ENCODE measurements at regions not wholly inside any gene's neighbourhood (a gene's known extent, or its start where the extent isn't known, plus 50 kb on each side); places are given as distances from the start of the nearest gene placed in this dataset.
"Not testable (repeated sequence)": the region's sequence is repeated elsewhere in the genome, so short reads cannot be mapped to it uniquely, and the experiment has no call there.

DNA sequence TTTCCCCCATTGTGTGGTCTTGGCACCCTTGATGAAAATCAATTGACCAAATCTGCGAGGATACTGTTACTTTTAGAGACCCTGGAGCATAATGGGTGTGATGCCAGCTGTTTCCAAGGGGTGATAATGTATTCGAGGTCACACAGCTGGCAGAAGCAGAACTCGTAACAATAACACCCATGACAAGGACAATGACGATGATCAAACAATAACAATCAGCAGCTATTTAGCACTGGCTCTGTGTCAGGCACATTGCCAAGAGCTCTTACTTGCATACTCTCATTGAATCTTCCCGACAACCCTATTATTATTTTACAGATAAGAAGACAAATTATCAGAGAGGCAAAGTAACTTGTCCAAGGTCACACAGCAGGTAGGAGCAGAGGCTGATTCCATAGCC is 223.7 kb upstream of the MSX2 start:
- no peak for DNase-seq

DNA sequence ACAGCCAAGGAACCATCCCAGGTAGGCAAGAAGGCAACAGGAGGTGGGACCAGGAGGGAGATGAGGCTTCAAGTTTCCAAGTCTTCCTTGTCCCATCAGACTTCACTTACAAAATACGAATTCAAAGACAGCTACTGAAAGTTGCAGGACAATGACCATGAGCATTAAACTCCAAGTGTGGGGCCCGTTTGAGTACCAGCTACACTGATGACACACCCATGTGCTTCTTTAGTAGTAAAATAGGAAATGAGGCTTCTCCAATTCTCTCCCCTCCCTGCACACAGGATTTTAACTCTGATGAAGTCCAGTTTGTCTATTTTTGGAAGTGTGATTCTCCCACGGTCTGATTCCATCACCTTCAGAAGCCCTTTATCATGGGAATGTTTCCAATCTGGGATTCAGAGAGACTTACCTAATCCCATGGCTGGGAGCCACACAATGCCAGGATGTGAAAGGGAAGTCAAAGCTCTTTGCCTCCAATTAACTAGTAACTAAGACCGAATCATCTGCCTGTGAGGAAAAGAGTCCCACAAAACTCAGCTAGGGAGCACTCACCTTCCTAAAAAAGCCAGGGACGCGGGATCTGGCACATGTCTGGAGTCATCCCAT is 222.8 kb upstream of the MSX2 start:
- no peak for DNase-seq

DNA sequence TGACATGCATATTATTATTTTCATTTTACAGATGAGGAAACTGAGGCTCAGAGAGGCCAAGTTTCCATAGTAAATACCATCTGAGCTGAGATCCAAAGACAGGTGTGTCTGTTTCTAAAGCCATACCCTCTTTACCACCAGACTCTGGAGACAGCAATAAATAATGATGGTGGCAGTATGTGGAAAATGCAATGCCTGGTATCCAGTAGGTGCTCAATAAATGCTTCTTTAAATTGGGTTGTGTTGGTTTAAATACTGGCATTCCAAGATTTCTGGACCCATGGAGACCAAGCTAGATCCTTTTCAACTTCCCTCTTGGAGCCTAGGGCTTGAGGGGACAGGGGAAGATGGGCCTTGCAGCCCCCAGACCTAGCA is 221.3 kb upstream of the MSX2 start:
- no peak for DNase-seq

DNA sequence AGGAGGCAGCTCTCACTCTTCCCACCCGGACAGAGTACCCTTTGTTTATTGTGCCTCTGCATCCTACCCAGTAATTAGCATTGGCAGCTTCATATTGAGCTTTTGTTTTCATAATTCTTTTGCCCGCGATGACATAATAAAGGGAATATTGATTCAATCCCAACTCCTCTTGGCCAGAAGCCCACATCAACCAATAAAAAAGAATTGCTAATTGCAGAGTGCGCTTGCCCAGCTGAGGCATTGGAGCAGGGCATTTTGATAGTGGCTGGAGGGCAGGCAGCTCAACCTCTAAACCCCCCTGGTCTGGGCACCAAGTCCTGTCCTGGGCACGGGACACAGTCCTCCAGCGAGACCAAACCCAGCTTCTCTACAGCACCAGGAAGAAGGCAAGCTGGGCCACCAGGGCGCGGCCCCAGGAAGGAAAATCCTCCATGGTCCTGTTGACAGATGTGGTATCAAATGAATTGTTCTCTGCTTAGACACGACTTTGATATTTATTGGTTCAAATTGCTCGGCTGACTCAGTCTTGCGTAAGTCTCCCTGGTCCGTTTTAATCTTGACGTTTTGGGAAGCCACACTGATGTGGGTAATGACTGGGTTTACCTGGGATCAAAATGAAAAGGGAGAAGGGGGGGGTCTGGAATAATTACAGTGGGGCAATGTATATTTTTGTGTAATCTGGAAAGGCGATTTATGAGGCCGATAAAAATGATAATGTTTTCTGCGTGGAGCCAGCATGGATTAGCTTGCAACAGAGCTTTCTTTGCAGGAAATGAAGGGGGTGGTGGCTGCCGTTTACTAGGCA is 220.7 kb upstream of the MSX2 start:
- no peak for DNase-seq

DNA sequence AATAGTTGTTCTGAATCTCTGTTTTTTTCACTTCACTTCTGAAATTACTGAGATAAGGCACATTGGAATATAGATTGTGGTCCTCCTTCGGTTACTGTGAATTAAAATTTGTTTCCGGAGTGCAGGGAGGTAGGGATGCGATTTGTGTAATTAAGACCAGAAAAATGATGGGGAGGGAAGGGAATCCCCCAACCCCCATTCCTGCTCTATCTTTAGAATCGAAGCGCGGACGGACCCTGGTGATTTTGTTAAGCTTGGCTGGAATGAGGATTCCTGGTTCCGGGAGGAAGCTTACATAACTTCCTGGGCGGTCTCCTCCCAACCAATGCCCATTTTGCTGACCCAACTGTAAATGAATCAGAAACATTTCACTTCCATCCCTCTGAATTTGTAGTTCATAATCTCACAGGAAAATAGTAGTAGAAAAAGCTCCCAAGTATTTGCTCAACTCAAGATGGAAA is 220.1 kb upstream of the MSX2 start:
- no peak for DNase-seq

DNA sequence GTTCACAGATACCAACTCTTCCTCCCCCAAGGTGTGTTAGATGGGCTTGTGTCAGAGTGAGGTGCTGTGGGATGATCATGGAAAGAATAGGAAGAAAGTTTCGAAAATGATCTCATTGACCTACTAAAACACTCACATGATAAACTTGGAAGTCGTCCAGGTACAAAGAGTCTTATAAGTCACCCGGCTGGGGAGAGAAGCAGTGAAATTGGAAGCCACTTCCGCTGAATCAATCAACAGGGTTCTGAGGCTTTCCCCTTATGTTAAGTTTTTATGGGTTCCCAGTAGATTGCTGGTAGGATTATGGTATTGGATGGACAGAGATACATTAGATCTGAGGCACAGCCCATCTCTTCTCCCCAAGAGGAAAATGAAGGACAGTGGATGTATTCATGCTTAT is 218.8 kb upstream of the MSX2 start:
- DNase-seq: no peak

DNA sequence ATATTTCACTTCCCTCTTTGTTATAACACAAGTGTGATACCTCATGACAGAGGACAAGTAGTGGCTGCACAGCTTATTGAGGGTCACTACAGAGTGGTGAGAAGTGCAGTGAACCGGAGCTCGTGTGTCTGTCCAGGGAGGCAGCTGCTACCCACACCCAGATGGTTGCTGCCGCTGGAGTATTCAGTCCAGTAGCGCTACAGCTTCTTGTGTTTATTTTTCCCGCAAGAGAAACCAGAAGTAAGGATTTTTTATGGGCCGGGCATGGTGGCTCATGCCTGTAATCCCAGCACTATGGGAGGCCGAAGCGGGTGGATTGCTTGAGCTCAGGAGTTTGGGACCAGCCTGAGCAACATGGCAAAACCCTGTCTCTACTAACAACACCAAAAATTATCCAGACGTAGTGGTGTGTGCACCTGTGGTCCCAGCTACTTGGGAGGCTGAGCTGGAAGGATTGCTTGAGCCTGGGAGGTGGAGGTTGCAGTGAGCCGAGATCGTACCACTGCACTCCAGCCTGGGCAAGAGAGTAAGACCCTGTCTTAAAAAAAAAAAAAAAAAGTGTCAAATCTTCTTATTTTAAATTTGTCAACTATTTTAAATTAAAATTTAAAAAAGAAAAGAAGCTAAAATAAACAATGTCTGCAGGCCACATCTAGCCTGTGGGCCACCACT is 213.5 kb upstream of the MSX2 start:
- DNase-seq: not testable (repeated sequence)

DNA sequence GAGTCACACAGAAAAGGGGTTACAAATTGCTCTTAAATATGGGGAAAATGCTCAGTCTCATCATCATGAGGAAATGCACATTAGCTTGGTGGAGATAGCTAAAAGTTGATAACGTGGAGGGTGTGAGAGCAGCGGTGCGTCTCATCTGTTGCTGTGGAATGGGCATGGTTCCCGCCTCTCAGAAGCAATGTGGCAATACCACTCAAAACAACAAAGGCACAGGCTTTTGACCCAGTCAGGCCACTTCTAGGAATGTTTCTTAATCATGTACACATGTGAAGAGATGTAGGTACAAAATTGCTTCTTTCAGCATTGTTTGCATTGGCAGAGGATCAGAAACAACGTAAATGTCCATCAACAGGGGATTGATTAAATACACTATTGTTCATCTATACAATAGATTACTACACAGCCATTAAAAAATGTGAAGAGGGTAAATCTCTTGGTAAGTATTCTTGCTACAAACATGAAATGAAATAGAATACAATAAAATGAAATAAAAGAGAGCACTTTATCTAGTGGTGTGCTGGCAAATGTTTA is 212.6 kb upstream of the MSX2 start:
- DNase-seq: no peak

DNA sequence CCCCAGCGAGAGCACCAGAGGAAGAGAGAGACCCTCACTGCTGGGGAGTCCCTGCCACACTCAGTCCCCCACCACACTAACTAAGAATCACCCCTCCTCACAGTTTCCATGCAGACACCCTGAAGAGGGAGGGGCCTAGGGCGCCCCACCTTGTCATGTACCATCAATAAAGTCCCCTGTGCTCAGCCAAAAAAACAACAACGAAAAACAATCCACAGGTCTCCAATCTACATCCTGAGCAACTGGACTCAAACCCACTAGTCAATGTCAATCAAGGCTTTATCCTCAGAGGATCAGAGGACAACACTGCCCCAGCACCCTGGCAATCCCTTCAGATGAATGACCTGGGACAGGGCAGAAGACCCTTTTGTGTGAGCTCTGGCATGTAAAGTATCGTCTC is 210.1 kb upstream of the MSX2 start:
- no peak for DNase-seq

DNA sequence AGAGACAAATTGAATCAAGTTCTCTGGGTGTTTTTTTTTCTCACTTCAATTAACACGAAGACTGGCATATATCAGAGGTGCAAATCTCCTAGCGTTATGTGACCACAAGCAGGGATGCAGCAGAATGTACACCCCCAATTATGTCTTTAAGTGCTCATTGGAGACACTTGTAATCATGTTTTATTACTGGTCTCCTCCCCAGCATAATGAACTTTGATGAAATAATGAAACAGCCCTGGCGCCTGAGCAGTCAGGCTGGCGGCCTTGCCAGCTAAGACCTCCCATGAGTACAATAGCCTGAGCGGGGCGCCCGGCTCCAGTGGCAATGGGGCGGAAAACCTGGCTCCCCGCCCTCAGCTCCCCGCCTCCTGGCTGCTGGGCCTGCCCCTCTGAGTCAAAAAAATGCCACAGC is 209.4 kb upstream of the MSX2 start:
- DNase-seq: no peak

DNA sequence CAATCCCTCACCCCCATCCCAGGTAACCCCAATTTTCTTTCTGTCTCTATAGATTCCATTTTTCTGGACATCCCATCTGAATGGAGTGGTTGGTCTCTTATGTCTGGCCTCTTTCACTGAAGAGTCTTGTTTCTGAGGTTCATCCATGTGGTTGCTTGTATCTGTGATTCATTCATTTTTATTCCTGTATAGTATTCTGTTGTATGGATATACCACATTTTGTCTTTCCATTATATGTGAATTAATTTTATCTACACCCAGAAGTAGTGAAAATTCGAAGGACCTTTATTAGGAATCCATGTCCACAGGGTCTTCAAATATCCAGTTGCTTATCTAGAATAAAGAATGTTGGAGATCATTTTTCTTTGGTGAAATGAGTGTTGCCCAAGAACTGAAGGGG is 207.6 kb upstream of the MSX2 start:
- no peak for DNase-seq

DNA sequence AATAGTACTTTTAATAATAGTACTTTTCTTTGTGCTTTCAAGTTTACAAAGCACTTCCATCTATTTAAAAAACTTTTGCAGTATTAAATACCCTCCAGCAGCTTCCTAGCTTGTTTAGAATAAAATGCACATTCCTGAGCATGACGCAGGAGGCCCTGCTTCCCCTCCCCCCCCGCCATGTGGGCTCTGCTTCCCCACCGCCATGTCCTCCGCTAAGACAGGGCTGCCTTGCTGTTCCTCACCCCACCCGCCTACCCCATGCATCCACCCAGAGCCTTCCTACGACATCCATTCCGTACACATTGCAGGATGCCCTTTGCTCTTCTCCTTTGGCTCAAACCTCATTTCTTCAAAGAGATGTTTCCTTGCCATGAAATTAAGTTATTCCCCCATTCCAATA is 205.9 kb upstream of the MSX2 start:
- DNase-seq: no peak

DNA sequence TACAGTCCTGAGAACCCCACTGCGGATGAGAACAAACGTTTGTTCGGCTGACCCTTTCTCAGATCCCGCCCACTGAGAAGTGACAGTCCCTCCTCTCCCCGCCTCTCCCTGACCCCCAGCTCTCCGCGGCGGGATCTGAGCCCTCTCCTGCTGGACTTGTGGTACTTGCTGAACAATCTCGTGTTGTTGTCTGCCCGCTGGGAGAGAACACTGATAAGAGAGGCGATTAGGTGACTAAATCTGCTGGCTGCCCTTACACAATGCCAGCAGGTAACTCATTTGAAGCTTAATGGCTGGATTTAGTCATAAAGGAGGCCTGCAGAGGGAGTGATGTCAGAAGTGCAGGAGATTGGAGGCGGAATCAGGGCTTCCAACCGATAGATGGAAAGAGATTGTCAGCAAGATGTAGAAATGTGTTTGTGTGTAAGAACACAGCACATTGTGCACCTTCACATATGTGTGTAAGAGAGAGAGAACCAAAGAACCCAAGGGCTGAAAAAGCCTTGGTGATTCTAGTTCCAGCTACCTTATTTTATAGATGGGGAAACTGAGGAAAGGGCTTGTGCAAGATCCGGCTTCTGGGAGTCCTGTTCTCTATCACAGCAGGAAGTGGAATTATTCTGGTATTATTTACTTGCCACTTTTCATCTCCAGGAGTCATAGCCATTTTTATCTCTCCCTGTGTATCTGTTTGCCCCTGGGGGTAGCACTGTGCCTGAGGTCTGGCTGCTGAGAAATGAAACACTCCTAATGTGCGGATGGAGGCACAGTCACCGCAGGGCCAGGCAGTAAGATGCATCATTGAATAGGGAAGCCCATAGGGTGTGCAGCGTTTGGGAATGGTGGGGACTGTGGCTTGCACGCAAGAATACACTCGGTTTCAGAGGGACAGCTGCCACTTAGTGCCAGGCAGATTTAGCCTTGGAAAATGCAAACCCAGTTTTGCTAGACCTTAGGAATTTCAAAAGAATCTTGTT is 203.7 kb upstream of the MSX2 start:
- DNase-seq: no peak

DNA sequence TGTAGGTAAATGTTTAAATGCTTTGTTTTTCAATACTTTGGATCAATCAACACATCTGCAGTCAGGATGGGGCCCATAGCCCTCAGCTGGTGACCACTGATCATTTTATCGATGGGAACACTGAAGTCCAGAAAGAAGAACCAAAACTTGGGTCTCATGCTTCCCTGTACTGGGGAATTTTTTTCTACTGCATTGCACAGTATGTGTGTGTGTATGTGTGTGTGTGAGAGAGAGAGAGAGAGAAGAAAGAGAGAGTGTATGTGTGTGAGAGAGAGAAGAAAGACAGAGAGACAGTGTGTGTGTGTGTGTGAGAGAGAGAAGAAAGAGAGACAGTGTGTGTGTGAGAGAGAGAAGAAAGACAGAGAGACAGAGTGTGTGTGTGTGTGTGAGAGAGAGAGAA is 202.9 kb upstream of the MSX2 start:
- no peak for DNase-seq

DNA sequence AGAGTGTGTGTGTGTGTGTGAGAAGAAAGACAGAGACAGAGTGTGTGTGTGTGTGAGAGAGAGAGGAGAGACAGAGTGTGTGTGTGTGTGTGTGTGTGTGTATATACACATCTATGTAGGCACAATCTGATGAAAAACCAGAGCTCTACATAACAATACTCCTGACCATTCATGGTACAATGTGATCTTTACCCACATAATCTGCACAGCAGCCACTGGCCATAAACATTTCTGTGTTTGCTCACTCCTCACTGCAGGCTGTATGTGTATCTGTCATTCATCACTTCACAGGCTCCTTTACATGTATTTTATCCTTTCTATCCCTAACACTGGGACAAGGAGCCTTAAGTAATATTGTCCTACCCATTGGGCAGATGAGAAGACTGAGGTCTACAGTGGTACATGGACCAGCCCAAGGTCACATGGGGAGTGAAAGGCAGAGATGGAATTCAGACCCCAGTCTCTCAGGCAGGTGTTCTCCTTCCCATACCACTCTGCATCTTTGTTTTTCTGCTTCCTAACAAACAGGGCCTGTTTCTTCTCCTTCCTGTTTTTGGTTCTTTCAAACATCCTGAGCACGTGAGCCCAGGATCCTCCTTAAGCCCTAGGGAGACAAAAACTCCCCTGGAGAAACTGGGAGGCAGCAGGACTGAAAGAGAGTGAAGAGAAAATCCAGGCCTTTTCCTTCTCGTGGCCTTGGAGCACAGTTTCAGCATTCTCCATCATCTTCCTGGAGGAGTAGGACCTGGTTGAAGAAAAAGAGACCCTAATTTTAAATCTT is 201.7 kb upstream of the MSX2 start:
- DNase-seq: no peak

DNA sequence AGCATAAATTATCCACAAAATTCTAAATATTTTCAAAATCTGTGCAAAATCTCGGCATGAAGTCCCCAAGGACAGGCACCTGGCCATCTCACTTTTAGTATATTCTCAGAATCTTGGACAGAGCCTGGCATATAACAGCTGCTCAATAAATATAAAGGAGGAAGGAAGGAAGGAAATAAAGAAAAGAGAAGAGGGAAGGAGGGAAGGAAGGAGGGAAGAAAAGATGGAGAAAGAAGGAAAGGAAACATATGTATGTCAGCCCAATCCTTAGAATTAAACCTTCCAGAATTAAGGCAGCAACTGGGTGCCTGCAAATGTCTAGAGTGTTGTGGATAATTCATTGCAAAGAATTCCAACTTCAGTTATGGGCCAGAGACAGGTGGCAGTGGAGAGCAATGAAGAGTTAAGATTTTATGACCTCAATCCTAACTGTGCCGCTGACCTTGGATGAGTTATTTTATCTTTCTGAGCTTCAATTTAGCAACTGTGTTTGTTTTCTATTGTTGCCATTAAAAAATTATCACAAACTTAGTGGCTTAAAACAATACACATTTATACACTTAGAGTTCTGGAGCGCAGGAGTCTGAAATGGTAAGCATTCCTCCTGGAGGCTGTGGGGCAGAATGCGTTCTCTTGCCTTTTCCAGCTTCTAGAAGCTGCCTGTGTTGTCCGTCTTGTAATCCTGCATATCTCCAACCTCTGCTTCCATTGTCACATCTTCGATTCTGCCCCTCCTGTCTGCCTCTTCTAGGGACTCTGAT is 200.9 kb upstream of the MSX2 start:
- DNase-seq: no peak

DNA sequence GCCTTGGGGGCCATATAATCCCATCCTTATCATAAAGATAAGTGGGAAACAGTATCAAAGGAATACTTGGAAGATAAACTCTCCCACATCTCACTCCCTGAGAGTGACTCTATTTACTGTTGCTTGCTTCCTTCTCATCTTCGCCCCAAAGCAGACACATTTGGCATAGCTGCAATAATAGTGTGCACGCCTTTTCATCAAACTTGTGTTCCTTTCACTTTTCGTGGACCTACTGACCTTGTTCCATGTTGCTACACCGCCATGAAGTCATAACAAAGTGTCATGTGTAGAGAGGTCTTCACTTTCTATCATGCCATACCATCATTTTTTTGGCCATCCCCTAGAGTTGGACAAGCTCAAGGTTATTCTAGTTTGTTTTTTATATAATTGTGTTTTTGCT is 200.0 kb upstream of the MSX2 start:
- DNase-seq: no peak

DNA sequence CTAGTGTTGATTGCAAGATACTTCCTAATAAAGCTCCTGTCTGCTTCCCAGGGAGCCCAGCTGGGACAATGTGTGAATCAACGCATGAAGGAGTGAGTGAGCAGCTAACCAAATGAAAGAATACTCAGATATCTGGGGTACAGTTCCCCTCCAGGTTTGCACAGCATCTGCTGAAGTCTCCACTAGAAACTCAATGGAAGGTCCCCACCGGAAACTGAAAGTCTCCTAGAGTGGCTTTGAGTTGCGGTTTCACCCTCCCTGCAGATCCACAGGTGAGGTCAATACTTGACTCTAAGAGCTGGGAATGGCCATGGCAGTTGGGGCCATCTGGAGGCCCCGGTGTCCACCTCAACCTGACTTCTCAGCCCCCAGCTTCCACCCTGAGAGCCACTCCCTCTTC is 198.2 kb upstream of the MSX2 start:
- DNase-seq: no peak

DNA sequence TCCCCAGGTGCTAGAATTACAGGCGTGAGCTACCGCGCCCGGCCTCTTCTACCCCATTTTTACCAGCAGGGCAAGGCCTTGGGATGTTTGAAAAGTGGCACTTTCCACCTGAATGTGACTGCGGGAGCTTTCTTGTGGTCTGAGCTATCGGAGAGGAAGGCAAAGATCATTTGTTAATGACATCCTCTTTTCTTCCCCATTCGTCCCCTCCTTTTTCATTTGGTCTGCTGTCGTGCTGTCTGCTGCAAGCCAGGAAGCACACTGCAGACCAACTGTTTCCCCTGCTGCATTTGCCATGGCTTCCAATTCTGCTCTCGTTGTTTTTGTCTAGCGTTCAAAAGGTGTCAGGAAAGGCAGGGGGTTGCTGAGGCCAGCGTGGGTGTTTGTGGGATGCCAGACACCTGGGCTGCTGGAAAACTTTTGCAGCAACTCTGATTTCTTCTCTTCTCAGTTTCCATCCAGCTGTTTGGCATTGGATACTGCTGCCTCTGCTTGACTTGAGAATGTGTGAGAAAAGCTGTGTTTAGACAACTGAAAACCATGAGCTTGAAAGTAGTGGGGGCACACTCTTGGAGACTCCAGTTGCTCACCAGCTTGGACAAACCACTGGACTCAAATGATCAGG is 196.4 kb upstream of the MSX2 start:
- no peak for DNase-seq

DNA sequence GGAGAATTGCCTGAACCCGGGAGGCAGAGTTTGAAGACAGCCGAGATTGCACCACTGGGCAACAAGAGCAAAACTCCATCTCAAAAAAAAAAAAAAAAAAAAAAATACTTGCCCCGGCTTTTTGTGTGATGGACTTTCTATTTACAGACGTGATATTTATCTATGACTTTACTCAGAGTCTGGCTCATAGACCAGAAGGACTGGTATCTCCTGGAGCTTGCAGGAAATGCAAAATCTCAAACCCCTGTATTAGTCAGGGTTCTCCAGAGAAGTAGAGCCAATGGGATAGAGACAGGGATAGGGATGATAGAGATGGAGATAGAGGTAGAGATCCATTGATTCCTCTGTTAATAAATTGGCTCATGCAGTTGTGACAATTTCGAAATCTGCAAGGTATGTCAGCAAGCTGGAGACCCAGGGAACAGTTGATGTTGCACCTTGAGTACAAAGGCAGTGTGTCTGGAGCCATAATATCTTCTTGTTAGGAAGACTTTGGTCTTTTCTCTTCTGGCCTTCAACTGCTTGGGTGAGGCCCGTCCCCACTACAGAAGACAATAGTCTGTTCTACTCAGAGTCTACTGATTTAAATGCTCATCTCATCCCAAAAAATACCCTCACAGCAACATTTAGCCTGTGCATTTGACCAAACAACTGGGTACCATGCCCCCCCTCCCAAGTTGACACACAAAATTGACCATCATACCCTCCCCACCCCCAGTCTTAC is 195.4 kb upstream of the MSX2 start:
- DNase-seq: no peak

All from NCI-H526 treated with DMSO at 0.1 percent for 48 hours (cell line).